Neural crest cell (in vitro differentiated cells): ENCODE measurements at regions not wholly inside any gene's neighbourhood (a gene's known extent, or its start where the extent isn't known, plus 50 kb on each side); places are given as distances from the start of the nearest gene placed in this dataset.

Experiments used
- DNase-seq: peaks from one replicate; pipeline ENCODE4 v3.0.0; 2021; ENCODE audit warnings: low read depth, mixed read lengths, low spot score
- H3K27ac Mint-ChIP-seq: one replicate; pipeline ENCODE4 v1.8.0; 2021; ENCODE audit warnings: mild to moderate bottlenecking, mixed read lengths; ENCODE audit not compliant: unreplicated experiment
- H3K27me3 Mint-ChIP-seq: 2 replicates; pipeline ENCODE4 v1.8.0; 2021; ENCODE audit warnings: low read depth, mild to moderate bottlenecking, mixed read lengths
- H3K36me3 Mint-ChIP-seq: 2 replicates; pipeline ENCODE4 v1.8.0; 2021; ENCODE audit warnings: low read depth, mild to moderate bottlenecking, mixed read lengths
- H3K4me1 Mint-ChIP-seq: 2 replicates; pipeline ENCODE4 v1.8.0; 2021; ENCODE audit warnings: mixed read lengths
- H3K4me3 Mint-ChIP-seq: one replicate; pipeline ENCODE4 v1.8.0; 2021; ENCODE audit warnings: mild to moderate bottlenecking, mixed read lengths
- H3K9me3 Mint-ChIP-seq: 2 replicates; pipeline ENCODE4 v1.8.0; 2021; ENCODE audit warnings: mixed read lengths
- TF ChIP-seq, protein P1 (sequence below): fragments of 200-600 bp; sonication (generic); conservative IDR thresholded peaks from 2 replicates; pipeline ENCODE4 v1.5.0; 2021; ENCODE audit warnings: antibody characterized with exemption, mild to moderate bottlenecking

DNA sequence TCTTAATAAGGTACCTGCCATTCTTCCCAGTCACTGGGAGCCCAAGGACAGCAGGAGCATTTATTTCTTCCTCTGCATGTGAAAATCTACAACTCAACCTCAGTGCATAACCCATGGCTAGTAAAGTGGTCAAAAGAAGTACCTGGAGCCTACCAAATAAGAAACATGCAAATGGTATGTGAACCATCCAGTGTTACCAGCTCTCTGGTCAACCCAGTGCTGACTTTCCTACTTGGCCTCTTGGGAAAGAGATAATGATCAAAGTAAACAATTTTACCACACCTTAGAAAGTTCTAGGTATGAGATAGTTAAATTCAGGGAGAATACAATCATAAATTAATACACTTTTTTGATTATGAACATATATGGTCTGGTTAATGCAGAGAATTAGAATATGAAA lies 325.6 kb downstream of the ENC1 start:
- no peak for DNase-seq
- TF ChIP-seq, protein P1, sequence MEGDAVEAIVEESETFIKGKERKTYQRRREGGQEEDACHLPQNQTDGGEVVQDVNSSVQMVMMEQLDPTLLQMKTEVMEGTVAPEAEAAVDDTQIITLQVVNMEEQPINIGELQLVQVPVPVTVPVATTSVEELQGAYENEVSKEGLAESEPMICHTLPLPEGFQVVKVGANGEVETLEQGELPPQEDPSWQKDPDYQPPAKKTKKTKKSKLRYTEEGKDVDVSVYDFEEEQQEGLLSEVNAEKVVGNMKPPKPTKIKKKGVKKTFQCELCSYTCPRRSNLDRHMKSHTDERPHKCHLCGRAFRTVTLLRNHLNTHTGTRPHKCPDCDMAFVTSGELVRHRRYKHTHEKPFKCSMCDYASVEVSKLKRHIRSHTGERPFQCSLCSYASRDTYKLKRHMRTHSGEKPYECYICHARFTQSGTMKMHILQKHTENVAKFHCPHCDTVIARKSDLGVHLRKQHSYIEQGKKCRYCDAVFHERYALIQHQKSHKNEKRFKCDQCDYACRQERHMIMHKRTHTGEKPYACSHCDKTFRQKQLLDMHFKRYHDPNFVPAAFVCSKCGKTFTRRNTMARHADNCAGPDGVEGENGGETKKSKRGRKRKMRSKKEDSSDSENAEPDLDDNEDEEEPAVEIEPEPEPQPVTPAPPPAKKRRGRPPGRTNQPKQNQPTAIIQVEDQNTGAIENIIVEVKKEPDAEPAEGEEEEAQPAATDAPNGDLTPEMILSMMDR = no peak
- Mint-ChIP-seq H3K27ac (no peak overlapping the region), H3K27me3 (no peaks in the 10 kb centered on the region), H3K9me3 (no peaks in the 10 kb centered on the region), H3K4me1 (peaks cover 37% of the 10 kb centered on the region), H3K4me3 (no peak overlapping the region), H3K36me3 (no peaks in the 10 kb centered on the region)

DNA sequence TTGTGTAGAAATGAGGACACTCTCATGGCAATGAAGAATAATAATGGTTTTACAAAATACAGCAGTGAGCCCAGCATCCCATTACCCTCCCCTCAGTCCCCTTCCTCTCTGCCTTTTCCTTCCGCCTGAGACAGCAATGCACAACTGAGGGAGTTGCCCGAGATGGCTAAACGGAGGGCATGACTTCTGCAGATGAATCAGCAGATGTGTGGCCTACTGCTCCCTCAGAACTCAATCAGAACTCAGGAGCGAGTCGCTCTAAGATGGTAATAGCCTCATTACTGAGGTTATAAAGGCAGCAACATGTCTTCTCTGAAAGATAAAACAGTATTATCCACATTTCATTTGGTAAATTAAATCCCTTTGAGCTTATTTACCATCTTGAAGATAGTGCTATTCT lies 326.6 kb downstream of the ENC1 start:
- Mint-ChIP-seq H3K9me3 (no peaks in the 10 kb centered on the region), H3K4me3 (no peak overlapping the region), H3K4me1 (peaks cover 37% of the 10 kb centered on the region), H3K36me3 (no peaks in the 10 kb centered on the region), H3K27ac (no peak overlapping the region), H3K27me3 (no peaks in the 10 kb centered on the region)
- TF ChIP-seq, protein P1 = no peak
- no peak for DNase-seq

DNA sequence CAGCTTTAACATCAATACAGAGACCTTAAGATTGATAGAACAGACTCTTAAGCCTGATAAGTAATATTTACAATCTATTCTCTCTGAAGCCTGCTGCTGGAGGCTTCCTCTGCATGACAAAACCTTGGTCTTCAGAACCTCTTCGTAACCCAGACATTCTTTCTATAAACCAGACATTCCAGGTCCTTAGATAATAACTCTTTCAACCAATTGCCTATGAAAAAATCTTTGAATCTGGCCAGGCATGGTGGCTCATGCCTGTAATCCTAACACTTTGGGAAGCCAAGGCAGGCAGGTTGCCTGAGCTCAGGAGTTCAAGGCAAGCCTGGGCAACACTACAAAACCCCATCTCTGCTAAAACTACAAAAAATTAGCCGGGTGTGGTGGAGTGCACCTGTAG lies 327.8 kb downstream of the ENC1 start:
- Mint-ChIP-seq H3K4me3 (no peak overlapping the region), H3K36me3 (no peaks in the 10 kb centered on the region), H3K27ac (no peak overlapping the region), H3K9me3 (no peaks in the 10 kb centered on the region), H3K4me1 (peaks cover 37% of the 10 kb centered on the region), H3K27me3 (no peaks in the 10 kb centered on the region)
- TF ChIP-seq, protein P1 = no peak
- DNase-seq = no peak

DNA sequence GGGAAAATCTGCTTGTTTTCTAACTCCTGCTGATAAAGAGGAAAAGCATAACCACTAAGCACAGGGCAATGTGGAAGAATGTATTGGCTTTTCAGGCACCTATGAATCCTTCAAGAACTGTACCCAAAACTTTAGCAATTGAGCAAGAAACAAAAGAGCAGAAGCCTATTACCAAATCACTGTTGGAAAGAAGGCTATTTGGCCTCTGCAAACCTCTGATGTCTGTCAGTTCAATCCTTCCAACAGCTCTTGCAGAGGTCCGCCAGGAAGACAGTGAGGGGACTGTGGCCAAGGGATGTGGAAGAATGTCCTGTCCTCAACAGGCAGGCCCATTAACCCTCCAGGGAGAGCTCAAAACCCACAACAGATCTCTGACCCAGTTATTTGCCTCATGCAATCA lies 328.6 kb downstream of the ENC1 start:
- Mint-ChIP-seq H3K4me3 (no peak overlapping the region), H3K27me3 (no peaks in the 10 kb centered on the region), H3K27ac (no peak overlapping the region), H3K4me1 (peaks cover 37% of the 10 kb centered on the region), H3K9me3 (no peaks in the 10 kb centered on the region), H3K36me3 (no peaks in the 10 kb centered on the region)
- no peak for DNase-seq
- TF ChIP-seq, protein P1 = no peak

DNA sequence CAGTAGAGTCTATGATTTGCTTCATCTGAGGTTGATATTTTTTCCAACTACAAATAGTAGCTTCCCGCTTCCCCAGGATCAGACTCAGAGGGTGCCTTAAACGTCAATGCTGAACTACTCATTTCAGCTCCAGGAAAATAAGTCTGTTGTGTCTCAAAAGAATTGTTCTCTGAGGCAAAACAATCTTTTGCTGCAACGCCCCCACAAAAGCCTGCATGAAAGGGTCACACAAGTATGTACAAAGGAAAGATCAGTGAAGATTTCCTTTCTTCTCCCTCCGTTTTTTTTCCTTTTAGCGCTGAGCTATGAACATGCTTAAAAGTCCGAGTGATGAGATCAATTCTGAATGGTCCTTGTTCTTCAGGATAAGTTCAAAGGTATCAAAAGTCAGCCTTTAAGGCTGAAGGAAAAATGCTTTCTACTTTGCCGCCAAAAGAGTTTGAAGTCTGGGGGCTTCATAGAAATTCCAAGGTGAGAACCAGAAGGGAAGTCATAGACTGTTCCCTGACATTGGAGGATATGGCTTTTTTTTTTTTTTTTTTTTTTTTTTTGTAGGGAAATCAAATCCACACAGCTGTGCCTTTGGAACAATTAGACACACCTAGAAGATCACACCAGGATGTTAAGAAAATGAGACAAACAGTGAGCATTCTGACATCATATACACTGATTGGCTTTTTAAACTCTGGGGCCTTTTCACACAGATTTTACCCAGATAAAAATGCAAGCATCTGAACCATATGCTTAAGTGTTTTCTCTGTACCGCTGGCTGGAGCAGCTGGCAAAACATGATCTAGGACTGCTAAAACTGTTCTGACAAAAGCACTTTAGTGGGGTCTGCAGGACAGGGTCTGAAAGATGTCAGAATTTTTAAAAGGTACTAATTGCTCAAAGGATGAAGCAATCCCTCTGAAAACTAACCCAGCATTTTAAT lies 329.3 kb downstream of the ENC1 start:
- Mint-ChIP-seq H3K4me3 (no peak overlapping the region), H3K36me3 (no peaks in the 10 kb centered on the region), H3K4me1 (peaks cover 33% of the 10 kb centered on the region), H3K27me3 (no peaks in the 10 kb centered on the region), H3K27ac (peak overlapping the region; percentile 32), H3K9me3 (no peaks in the 10 kb centered on the region)
- TF ChIP-seq, protein P1 = no peak
- DNase-seq = no peak
